ENCODE measurements at regions not wholly inside any gene's neighbourhood (a gene's known extent, or its start where the extent isn't known, plus 50 kb on each side); places are given as distances from the start of the nearest gene placed in this dataset.

GRCh38 chr6:54632984-54633565, 213.5 kb upstream of the FAM83B start:
- no peak for DNase-seq (ENCODE audit: extremely low read depth in 1 of 2, low read depth in 1 of 2)

- DNase-seq (ENCODE audit: extremely low read depth in 1 of 2, low read depth in 1 of 2) = no peak
Observed at GRCh38 chr6:54633601-54634000, 213.0 kb upstream of the FAM83B start.

GRCh38 chr6:54640911-54641310, 205.7 kb upstream of the FAM83B start:
- DNase-seq (ENCODE audit: extremely low read depth in 1 of 2, low read depth in 1 of 2) = no peak

DNA sequence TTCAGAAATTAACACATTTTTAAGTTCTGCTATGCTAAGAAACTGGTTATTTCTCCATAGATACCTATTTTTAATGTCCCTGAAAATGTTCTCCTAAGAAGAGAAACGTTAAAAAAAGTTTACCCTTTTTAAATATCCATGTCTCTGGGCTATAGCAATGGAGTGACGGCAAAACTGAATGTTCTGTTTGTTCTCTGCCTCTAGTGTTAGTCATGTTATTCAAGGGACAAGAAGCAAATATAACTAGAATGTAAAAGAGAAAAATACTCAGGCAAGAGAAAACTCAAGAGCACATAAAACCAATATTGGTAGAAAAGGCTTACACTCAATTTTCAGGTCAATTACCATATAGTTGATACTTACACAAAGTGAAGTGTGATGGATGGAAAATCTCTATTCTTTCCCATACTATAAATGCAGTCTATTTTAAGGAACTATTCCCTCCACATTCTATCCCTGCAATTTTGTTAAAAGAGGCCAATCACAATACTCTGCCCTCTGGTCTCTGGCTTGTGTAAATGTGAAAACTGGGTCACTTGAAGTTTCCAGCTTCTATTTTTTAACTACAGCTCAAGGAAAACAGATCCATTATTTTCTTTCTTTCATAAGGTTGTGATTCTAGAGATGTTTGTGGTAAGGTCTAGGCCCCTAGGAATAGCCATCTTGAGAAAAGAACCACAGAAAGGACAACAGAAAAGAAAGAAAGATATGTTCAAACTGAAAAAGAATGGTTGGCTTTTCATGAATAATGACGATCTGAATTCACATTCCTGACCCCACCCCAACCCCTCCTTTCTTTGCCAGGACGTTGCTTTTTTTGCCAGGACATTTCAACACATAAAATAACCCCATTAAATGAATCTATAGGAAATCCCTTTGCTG, 200.3 kb upstream of the FAM83B start:
- DNase-seq (ENCODE audit: extremely low read depth in 1 of 2, low read depth in 1 of 2) = no peak

GRCh38 chr6:54646951-54647664, 199.5 kb upstream of the FAM83B start:
- no peak for DNase-seq (ENCODE audit: extremely low read depth in 1 of 2, low read depth in 1 of 2)

DNA sequence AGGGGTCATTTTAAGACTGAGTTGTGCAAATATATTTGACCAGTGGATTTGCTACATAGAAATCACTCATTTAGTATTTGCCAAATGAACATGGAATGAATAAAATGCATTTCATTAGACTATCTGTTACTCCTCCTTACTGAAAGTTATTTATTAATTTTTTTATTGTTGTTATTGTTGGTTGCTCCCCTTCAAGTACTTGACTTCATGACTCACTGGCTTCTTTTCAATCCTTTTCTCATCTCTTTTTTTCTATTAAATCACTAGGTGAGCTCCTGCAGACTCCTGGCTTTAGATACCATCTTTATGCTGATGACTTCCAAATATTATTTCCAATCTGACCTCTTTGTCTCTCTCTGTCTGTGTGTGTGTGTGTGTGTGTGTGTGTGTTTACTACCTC, 192.2 kb upstream of the FAM83B start:
- no peak for DNase-seq (ENCODE audit: extremely low read depth in 1 of 2, low read depth in 1 of 2)

- DNase-seq (ENCODE audit: extremely low read depth in 1 of 2, low read depth in 1 of 2) = no peak
Observed at GRCh38 chr6:54655162-54655561, 191.4 kb upstream of the FAM83B start.

GRCh38 chr6:54665278-54665677, 181.3 kb upstream of the FAM83B start:
- no peak for DNase-seq (ENCODE audit: extremely low read depth in 1 of 2, low read depth in 1 of 2)

DNA sequence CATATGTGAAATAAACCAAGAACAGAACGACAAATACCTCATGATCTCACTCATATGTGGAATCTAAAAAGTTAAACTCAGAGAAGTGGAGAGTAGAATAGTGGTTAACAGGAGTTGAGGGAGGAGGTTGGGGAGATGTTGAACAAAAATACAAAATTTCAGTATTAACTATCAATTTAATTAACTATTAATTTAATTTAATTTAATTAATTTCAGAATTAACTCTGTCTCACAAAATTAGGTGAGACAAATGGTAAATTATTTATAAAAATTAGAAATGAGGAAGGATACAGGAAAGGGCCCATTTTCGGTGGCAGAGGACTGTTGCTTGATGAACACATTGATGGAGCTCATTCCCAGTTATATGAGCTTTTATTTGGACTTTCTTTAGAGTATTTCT, 166.0 kb upstream of the FAM83B start:
- DNase-seq (ENCODE audit: extremely low read depth in 1 of 2, low read depth in 1 of 2) = no peak

DNA sequence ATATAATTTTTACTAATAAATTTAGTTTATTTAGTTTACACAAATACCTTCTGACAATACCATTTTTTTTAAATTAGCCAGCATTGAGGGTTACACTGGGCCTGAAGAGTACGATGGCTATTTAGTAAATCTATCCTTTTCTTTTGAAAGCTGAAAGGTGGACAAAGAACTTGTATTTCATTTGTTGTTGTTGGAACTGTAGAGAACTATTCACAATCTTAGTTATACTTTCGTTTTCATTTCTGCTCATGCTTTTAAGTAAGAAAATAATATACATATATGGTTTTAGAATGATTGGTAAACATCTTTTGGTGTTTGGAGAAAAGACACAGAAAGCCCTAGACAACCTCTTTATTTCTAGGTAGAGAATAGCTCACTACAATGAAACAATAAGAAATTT, 165.3 kb upstream of the FAM83B start:
- DNase-seq (ENCODE audit: extremely low read depth in 1 of 2, low read depth in 1 of 2) = no peak

DNA sequence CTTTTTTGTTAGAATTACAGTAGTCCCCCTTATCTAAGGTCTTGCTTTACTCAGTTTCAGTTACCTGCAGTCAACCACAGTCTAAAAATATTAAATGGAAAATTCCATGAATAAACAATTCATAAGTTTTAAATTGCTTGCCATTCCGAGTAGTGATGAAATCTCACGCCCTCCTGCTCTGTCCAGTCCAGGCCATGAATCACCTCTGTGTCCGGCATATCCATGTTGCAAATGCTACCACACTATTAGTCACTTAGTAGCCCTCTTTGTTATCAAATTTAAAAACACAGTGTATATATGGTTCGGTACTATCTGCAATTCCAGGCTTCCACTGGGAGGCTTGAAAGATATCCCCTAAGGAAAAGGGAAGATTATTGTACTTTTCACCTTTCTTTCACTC, 164.6 kb upstream of the FAM83B start:
- no peak for DNase-seq (ENCODE audit: extremely low read depth in 1 of 2, low read depth in 1 of 2)

GRCh38 chr6:54689620-54690019, 157.0 kb upstream of the FAM83B start:
- DNase-seq (ENCODE audit: extremely low read depth in 1 of 2, low read depth in 1 of 2) = no peak

GRCh38 chr6:54690596-54690995, 156.0 kb upstream of the FAM83B start:
- no peak for DNase-seq (ENCODE audit: extremely low read depth in 1 of 2, low read depth in 1 of 2)

- no peak for DNase-seq (ENCODE audit: extremely low read depth in 1 of 2, low read depth in 1 of 2)
Observed at GRCh38 chr6:54694928-54695532, 151.5 kb upstream of the FAM83B start.

DNA sequence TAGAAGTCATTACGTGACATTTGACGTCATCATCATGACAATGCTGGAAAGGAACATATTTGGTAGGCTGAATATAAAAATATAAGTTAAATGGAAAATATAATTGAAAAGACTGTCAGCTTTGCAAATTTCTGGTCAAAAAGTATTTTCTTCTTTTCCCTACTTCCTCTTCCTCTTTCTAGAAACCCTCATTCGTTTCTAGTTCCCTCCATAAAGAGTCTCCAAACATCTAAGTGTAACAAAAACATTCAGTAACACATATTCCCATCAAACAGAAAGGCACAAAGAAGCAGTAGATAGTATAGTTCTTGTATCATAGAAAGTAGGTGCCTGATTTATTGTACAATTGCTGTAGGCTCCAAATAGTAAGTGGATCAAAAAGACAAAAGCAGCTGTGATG, 150.8 kb upstream of the FAM83B start:
- DNase-seq (ENCODE audit: extremely low read depth in 1 of 2, low read depth in 1 of 2) = no peak

- no peak for DNase-seq (ENCODE audit: extremely low read depth in 1 of 2, low read depth in 1 of 2)
Observed at GRCh38 chr6:54697424-54697823, 149.1 kb upstream of the FAM83B start.

GRCh38 chr6:54698974-54699373, 147.6 kb upstream of the FAM83B start:
- DNase-seq (ENCODE audit: extremely low read depth in 1 of 2, low read depth in 1 of 2) = no peak

DNA sequence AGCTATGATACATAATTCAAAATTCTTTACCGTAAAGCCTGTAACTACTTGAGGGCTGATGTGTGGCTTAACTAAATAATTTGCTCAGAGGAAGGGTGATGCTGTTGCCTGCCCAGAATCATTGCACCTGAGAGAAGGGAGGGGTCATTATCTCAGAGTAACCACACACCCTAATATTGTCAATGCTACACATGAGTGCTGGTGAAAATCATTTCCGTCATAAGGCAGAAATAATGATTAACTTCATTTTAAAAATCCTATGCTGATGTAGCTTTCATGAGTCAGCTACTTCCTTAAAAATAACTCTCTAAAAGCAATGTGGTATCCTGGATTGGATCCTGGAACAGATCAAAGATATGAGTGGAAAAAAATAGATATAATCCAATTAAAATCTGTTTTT, 146.4 kb upstream of the FAM83B start:
- DNase-seq (ENCODE audit: extremely low read depth in 1 of 2, low read depth in 1 of 2) = no peak

GRCh38 chr6:54702772-54703171, 143.8 kb upstream of the FAM83B start:
- DNase-seq (ENCODE audit: extremely low read depth in 1 of 2, low read depth in 1 of 2) = no peak

DNA sequence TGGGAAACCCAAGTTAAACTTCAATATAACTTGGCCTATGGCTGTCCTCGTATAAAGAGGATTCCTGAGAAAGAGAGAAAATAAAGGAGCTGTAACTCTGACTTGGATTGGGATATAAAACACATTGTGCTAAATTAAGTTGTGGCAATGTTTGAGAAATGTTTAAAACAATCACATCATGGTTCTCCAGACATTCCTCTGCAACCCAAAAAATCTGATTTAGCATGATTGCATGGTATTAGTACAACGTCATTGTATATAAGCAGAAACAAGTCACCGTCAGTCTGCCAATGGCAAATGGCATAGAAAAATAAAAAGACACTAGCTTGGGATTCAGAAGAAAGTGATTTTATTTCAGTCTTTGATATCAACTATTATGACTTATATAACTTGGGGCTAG, 140.2 kb upstream of the FAM83B start:
- DNase-seq (ENCODE audit: extremely low read depth in 1 of 2, low read depth in 1 of 2) = no peak

DNA sequence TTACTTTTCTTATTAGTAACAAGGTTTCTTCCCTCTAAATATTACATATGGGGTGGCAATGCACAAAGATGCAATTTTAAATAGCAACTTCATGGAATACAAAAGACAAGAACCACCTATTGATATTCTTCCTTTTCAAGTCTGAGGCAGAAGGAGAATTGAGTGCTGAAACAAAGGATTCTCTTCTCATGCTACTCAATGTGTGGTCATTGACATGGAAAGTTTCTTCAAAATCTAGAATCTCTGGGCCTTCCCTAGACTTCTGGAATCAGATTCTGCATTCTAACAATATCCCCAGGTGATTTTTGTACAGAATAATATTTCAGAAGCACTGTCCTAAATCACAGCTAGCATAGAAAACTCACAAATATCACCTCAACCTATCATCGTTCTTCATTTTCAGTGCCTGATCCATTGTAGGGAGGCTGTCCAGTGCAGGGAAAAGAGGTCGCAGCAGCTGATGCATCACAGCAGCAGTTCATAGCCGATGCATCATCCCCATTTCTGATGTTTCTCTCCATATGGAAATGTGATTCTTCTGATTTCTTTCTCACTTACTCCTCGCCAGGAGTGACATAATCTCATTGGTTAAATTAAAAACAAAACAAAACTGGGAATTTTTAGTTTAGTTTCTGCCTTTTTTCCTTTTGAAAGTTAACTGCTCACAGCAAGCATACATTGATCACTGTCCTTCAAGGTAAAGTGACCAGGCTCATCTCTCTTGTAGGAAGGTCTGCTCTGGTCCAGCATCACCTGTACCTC, 139.5 kb upstream of the FAM83B start:
- DNase-seq (ENCODE audit: extremely low read depth in 1 of 2, low read depth in 1 of 2) = no peak

Measured in stimulated activated CD8-positive, alpha-beta memory T cell treated with anti-CD3 and anti-CD28 coated beads, Interleukin-7, amount 100 ng/mL, for 48 hours (primary cell).